ENCODE measurements at regions not wholly inside any gene's neighbourhood (a gene's known extent, or its start where the extent isn't known, plus 50 kb on each side); places are given as distances from the start of the nearest gene placed in this dataset.

GRCh38 chr3:5430701-5431100 lies 243.2 kb downstream of the EDEM1 start:
- Histone ChIP-seq H3K36me3 (replicated peaks in 1 of 2; ENCODE audit: control insufficient read depth in 2 of 2, insufficient read depth in 2 of 2, low read length in 2 of 2) (no peaks in the 10 kb centered on the region), H3K27me3 (ENCODE audit: control insufficient read depth in 3 of 3, insufficient read depth in 3 of 3, low read depth in 1 of 3, low read length in 3 of 3) (no peaks in the 10 kb centered on the region), H3K4ac (ENCODE audit: low read length) (no peak overlapping the region), H2AFZ (ENCODE audit: low read length) (no peak overlapping the region), H2BK120ac (ENCODE audit: low read depth, low read length) (no peak overlapping the region), H4K8ac (ENCODE audit: low read depth, low read length) (no peak overlapping the region), H2AK5ac (ENCODE audit: low read depth, low read length) (no peak overlapping the region), H3K23ac (ENCODE audit: low read depth, low read length, poor library complexity) (no peak overlapping the region), H3K18ac (ENCODE audit: low read length) (no peak overlapping the region), H2BK15ac (ENCODE audit: low read length) (no peak overlapping the region), H3K14ac (ENCODE audit: low read length) (no peak overlapping the region), H3K9me3 (replicated peaks in 1 of 2; ENCODE audit: control insufficient read depth in 2 of 2, insufficient read depth in 1 of 2, low read depth in 1 of 2, low read length in 2 of 2) (no peaks in the 10 kb centered on the region), H3K4me3 (ENCODE audit: low read length in 2 of 2) (no peak overlapping the region), H4K91ac (ENCODE audit: low read depth, low read length, poor library complexity) (no peak overlapping the region), H3K79me1 (ENCODE audit: low read depth, low read length) (no peaks in the 10 kb centered on the region), H3K4me2 (ENCODE audit: insufficient read depth, low read length, poor library complexity, severe bottlenecking) (no peak overlapping the region), H2BK12ac (ENCODE audit: low read length) (no peak overlapping the region), H3K9ac (ENCODE audit: low read depth, low read length, poor library complexity) (no peak overlapping the region), H3K4me1 (ENCODE audit: control insufficient read depth in 2 of 2, insufficient read depth in 1 of 2, low read depth in 1 of 2, low read length in 2 of 2) (peaks cover 0 to 3% of the 10 kb centered on the region in 2 donors), H3K27ac (replicated peaks; ENCODE audit: low read length) (no peak overlapping the region), H2BK5ac (ENCODE audit: low read length) (no peak overlapping the region)
- no CpG with 5 or more reads among the region's 1 CpG for WGBS, 2 donors (ENCODE audit: extremely low coverage in 2 of 2, insufficient read length in 2 of 2, insufficient replicate concordance in 1 of 2)
- no peak for DNase-seq (ENCODE audit: low spot score)

- H3K18ac ChIP-seq (ENCODE audit: low read length), result no peak overlapping the region
- no peak overlapping the region for H2BK5ac ChIP-seq (ENCODE audit: low read length)
- no peak overlapping the region for H3K4ac ChIP-seq (ENCODE audit: low read length)
- no peak overlapping the region for H3K27ac ChIP-seq (replicated peaks; ENCODE audit: low read length)
- H3K79me1 ChIP-seq (ENCODE audit: low read depth, low read length), result no peaks in the 10 kb centered on the region
- H2BK12ac ChIP-seq (ENCODE audit: low read length), result no peak overlapping the region
- H3K9ac ChIP-seq (ENCODE audit: low read depth, low read length, poor library complexity), result no peak overlapping the region
- no peak overlapping the region for H4K8ac ChIP-seq (ENCODE audit: low read depth, low read length)
- H3K27me3 ChIP-seq (ENCODE audit: control insufficient read depth in 3 of 3, insufficient read depth in 3 of 3, low read depth in 1 of 3, low read length in 3 of 3), result no peaks in the 10 kb centered on the region
- peaks cover 0 to 3% of the 10 kb centered on the region in 2 donors for H3K4me1 ChIP-seq (ENCODE audit: control insufficient read depth in 2 of 2, insufficient read depth in 1 of 2, low read depth in 1 of 2, low read length in 2 of 2)
- no peak overlapping the region for H2BK120ac ChIP-seq (ENCODE audit: low read depth, low read length)
- no peak for DNase-seq (ENCODE audit: low spot score)
- H2AK5ac ChIP-seq (ENCODE audit: low read depth, low read length), result no peak overlapping the region
- H4K91ac ChIP-seq (ENCODE audit: low read depth, low read length, poor library complexity), result no peak overlapping the region
- no peak overlapping the region for H3K4me2 ChIP-seq (ENCODE audit: insufficient read depth, low read length, poor library complexity, severe bottlenecking)
- H3K4me3 ChIP-seq (ENCODE audit: low read length in 2 of 2), result no peak overlapping the region
- no peaks in the 10 kb centered on the region for H3K36me3 ChIP-seq (replicated peaks in 1 of 2; ENCODE audit: control insufficient read depth in 2 of 2, insufficient read depth in 2 of 2, low read length in 2 of 2)
- WGBS, 2 donors (ENCODE audit: extremely low coverage in 2 of 2, insufficient read length in 2 of 2, insufficient replicate concordance in 1 of 2), result no CpG with 5 or more reads among the region's 4 CpGs
- no peak overlapping the region for H2AFZ ChIP-seq (ENCODE audit: low read length)
- H3K23ac ChIP-seq (ENCODE audit: low read depth, low read length, poor library complexity), result no peak overlapping the region
- H3K9me3 ChIP-seq (replicated peaks in 1 of 2; ENCODE audit: control insufficient read depth in 2 of 2, insufficient read depth in 1 of 2, low read depth in 1 of 2, low read length in 2 of 2), result no peaks in the 10 kb centered on the region
- no peak overlapping the region for H3K14ac ChIP-seq (ENCODE audit: low read length)
- H2BK15ac ChIP-seq (ENCODE audit: low read length), result no peak overlapping the region
Measured at GRCh38 chr3:5431146-5431545, 243.6 kb downstream of the EDEM1 start.

GRCh38 chr3:5431811-5432378 lies 244.4 kb downstream of the EDEM1 start:
- Histone ChIP-seq H2AK5ac (ENCODE audit: low read depth, low read length) (no peak overlapping the region), H3K9ac (ENCODE audit: low read depth, low read length, poor library complexity) (no peak overlapping the region), H3K4me3 (ENCODE audit: low read length in 2 of 2) (no peak overlapping the region), H3K4me2 (ENCODE audit: insufficient read depth, low read length, poor library complexity, severe bottlenecking) (no peak overlapping the region), H2BK5ac (ENCODE audit: low read length) (no peak overlapping the region), H4K91ac (ENCODE audit: low read depth, low read length, poor library complexity) (no peak overlapping the region), H3K9me3 (replicated peaks in 1 of 2; ENCODE audit: control insufficient read depth in 2 of 2, insufficient read depth in 1 of 2, low read depth in 1 of 2, low read length in 2 of 2) (no peaks in the 10 kb centered on the region), H2AFZ (ENCODE audit: low read length) (no peak overlapping the region), H3K18ac (ENCODE audit: low read length) (no peak overlapping the region), H2BK12ac (ENCODE audit: low read length) (no peak overlapping the region), H3K27me3 (ENCODE audit: control insufficient read depth in 3 of 3, insufficient read depth in 3 of 3, low read depth in 1 of 3, low read length in 3 of 3) (no peaks in the 10 kb centered on the region), H3K4ac (ENCODE audit: low read length) (no peak overlapping the region), H3K4me1 (ENCODE audit: control insufficient read depth in 2 of 2, insufficient read depth in 1 of 2, low read depth in 1 of 2, low read length in 2 of 2) (no peaks in the 10 kb centered on the region), H2BK15ac (ENCODE audit: low read length) (no peak overlapping the region), H3K27ac (replicated peaks; ENCODE audit: low read length) (no peak overlapping the region), H3K23ac (ENCODE audit: low read depth, low read length, poor library complexity) (no peak overlapping the region), H3K79me1 (ENCODE audit: low read depth, low read length) (no peaks in the 10 kb centered on the region), H4K8ac (ENCODE audit: low read depth, low read length) (no peak overlapping the region), H3K36me3 (replicated peaks in 1 of 2; ENCODE audit: control insufficient read depth in 2 of 2, insufficient read depth in 2 of 2, low read length in 2 of 2) (no peaks in the 10 kb centered on the region), H3K14ac (ENCODE audit: low read length) (no peak overlapping the region), H2BK120ac (ENCODE audit: low read depth, low read length) (no peak overlapping the region)
- WGBS, 2 donors (ENCODE audit: extremely low coverage in 2 of 2, insufficient read length in 2 of 2, insufficient replicate concordance in 1 of 2), result no CpG with 5 or more reads among the region's 5 CpGs
- no peak for DNase-seq (ENCODE audit: low spot score)

- Histone ChIP-seq H2AFZ (ENCODE audit: low read length) (no peak overlapping the region), H3K18ac (ENCODE audit: low read length) (no peak overlapping the region), H3K27ac (replicated peaks; ENCODE audit: low read length) (no peak overlapping the region), H2BK12ac (ENCODE audit: low read length) (no peak overlapping the region), H3K79me1 (ENCODE audit: low read depth, low read length) (no peaks in the 10 kb centered on the region), H2BK120ac (ENCODE audit: low read depth, low read length) (no peak overlapping the region), H2BK5ac (ENCODE audit: low read length) (no peak overlapping the region), H3K9ac (ENCODE audit: low read depth, low read length, poor library complexity) (no peak overlapping the region), H4K91ac (ENCODE audit: low read depth, low read length, poor library complexity) (no peak overlapping the region), H3K23ac (ENCODE audit: low read depth, low read length, poor library complexity) (no peak overlapping the region), H3K36me3 (replicated peaks in 1 of 2; ENCODE audit: control insufficient read depth in 2 of 2, insufficient read depth in 2 of 2, low read length in 2 of 2) (no peaks in the 10 kb centered on the region), H3K4ac (ENCODE audit: low read length) (no peak overlapping the region), H2AK5ac (ENCODE audit: low read depth, low read length) (no peak overlapping the region), H3K14ac (ENCODE audit: low read length) (no peak overlapping the region), H3K4me2 (ENCODE audit: insufficient read depth, low read length, poor library complexity, severe bottlenecking) (no peak overlapping the region), H3K9me3 (replicated peaks in 1 of 2; ENCODE audit: control insufficient read depth in 2 of 2, insufficient read depth in 1 of 2, low read depth in 1 of 2, low read length in 2 of 2) (no peaks in the 10 kb centered on the region), H3K27me3 (ENCODE audit: control insufficient read depth in 3 of 3, insufficient read depth in 3 of 3, low read depth in 1 of 3, low read length in 3 of 3) (no peaks in the 10 kb centered on the region), H3K4me3 (ENCODE audit: low read length in 2 of 2) (no peak overlapping the region), H2BK15ac (ENCODE audit: low read length) (no peak overlapping the region), H4K8ac (ENCODE audit: low read depth, low read length) (no peak overlapping the region), H3K4me1 (ENCODE audit: control insufficient read depth in 2 of 2, insufficient read depth in 1 of 2, low read depth in 1 of 2, low read length in 2 of 2) (no peaks in the 10 kb centered on the region)
- no peak for DNase-seq (ENCODE audit: low spot score)
- WGBS, 2 donors (ENCODE audit: extremely low coverage in 2 of 2, insufficient read length in 2 of 2, insufficient replicate concordance in 1 of 2), result no CpG with 5 or more reads among the region's 5 CpGs
Measured at GRCh38 chr3:5437296-5437782, 249.8 kb downstream of the EDEM1 start.
